ENCODE measurements at regions not wholly inside any gene's neighbourhood (a gene's known extent, or its start where the extent isn't known, plus 50 kb on each side); places are given as distances from the start of the nearest gene placed in this dataset.
"Not testable (repeated sequence)": the region's sequence is repeated elsewhere in the genome, so short reads cannot be mapped to it uniquely, and the experiment has no call there.

DNA sequence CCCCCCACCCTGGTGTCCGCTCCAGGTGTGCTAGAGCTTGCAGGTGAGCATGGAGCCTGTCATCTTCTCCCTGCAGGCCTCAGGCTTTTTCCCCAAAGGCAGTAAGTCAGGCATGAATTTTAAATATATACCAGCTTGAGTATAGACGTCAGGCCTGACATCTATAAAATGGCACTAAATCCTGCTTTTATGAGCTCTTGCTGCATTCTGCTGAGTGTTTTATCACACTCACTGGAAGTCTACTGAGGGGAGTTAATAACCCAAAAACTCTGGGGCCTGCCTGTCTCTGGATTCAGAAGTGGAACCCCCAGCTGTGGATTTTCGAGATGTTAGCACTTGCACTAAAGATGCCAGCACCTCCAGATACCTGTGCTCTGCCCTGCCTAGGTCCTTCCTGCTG, 133.4 kb upstream of the TOP1 start:
- no peak for DNase-seq

- no peak for DNase-seq
These were observed 131.6 kb upstream of the TOP1 start for GRCh38 chr20:40896814-40897700.

DNA sequence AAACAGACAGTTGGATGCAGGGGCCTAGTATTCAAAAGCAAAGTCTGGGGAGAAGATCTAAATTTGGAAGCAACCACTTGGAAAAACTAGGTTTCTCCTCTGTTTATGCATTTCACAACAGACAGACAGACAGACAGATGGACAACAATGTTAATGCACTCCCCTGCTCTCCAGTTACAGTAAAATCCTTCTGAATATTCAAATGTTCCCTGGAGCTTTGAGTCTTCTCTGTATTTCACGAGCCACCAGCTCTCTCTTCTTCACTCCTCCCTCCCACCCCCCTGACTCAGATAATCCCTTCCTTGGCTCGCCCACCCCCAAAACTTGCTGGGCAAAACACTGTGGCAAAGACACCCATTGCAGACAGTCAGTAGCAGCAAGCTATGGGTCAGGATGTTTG, 129.3 kb upstream of the TOP1 start:
- no peak for DNase-seq

- no peak for DNase-seq
These were observed 127.9 kb upstream of the TOP1 start for GRCh38 chr20:40900666-40901215.

GRCh38 chr20:40902661-40903060, 126.0 kb upstream of the TOP1 start:
- no peak for DNase-seq

- no peak for DNase-seq
These were observed 120.3 kb upstream of the TOP1 start for GRCh38 chr20:40908309-40908708.

DNA sequence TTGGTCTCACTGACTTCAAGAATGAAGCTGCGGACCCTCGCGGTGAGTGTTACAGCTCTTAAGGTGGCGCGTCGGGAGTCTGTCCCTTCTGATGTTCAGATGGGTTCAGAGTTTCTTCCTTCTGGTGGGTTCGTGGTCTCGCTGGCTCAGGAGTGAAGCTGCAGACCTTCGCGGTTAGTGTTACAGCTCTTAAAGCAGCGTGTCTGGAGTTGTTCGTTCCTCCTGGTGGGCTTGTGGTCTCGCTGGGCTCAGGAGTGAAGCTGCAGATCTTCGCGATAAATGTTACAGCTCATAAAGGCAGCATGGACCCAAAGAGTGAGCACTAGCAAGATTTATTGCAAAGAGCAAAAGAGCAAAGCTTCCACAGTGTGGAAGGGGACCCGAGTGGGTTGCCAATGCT, 119.1 kb upstream of the TOP1 start:
- DNase-seq = not testable (repeated sequence)

DNA sequence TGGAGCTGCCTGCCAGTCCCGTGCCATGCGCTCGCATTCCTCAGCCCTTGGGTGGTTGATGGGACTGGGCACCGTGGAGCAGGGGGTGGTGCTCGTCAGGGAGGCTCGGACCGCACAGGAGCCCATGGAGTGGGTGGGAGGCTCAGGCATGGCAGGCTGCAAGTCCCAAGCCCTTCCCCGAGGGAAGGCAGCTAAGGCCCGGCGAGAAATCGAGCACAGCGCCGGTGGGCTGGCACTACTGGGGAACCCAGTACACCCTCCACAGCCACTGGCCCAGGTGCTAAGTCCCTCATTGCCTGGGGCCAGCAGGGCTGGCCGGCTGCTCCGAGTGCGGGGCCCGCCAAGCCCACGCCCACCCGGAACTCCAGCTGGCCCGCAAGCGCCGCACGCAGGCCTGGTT, 118.2 kb upstream of the TOP1 start:
- not testable (repeated sequence) for DNase-seq

DNA sequence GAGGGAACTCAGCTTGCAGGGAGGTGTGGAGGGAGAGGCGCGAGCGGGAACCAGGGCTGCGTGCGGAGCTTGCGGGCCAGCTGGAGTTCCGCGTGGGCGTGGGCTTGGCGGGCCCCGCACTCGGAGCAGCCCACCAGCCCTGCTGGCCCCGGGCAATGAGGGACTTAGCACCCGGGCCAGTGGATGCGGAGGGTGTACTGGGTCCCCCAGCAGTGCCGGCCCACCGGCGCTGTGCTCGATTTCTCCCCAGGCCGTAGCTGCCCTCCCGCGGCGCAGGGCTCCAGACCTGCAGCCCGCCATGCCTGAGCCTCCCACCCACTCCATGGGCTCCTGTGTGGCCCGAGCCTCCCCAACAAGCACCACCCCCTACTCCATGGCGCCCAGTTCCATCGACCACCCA, 117.5 kb upstream of the TOP1 start:
- not testable (repeated sequence) for DNase-seq

DNA sequence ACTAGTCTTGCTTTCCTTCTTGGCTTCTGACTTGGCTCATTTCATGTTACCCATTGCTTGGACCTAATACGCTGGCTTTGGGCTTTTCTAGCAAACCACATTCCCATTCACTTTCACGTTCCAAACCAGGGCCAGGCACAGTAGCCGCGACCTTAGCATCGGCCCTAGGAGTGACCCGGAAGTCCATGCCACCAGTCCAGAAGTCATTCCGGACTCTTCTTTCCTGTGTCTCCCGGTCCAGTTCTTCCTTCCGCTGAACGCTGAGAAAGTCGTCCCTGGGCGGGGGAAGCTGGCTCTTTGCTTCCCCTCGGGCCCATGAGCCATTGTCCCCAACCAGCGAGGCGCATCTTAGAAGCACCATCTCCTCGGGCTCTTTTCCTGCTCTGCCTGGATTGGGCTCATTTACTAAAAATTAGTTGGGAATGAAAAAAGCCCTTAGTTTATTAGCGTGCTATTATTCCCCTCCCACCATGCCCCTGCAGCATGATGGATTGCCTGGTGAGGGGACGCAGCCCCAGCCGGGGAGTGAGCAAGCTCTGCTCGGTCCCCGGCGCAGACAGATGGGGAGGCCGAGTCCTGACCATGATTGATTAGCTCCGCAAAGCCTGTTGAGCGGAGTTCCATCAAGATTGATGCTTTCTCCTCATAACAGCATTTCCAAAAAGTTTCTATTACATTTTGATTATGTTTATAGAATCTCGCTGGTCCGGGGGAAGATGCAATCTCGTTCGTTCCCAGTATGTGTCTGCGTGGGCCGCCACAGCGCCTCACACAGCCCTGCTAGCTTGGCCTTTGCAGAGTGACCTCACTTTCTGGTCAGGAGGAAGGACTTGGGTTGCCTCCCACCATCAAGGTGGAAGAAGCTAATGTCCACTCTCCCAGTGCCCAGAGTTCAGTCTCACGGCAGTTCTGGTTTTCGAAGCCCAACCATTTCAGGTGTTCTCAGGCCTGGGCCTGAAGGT, 115.1 kb upstream of the TOP1 start:
- DNase-seq = no peak

DNA sequence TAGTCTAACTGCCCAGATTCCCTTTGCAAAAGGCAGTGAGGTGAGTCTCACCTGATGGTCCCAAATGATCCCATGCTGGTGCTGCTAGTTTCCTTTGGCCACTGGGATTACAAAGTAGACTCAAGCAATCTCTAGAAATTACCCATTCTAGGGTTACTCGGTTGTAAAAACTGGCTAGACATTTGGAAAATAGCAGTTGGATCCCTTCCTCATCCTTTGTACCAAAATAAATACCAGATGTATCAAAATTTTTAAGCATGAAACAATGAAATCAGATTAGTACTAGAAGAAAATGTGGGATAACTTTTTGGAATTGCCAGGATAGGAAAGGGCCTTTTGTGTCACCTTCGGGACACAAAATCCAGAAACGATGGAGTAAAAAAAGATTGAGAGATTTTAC, 112.9 kb upstream of the TOP1 start:
- no peak for DNase-seq

DNA sequence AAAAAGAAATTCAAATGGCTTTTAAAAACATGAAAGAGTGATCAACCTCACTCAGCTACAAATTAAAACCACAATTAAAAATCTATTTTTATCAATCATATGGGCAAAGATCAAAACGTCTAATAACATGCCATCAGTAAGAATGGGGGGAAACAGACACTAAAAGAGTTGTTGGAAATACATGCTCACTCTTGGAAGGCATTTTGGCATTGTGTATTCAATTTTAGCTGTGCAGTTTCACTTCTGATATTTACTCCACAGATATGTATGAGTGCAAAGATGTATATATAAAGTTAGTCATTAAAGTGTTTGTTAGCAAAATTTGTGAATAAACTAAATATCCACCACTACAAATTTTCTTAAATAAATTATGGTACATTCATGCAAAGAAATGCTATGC, 112.3 kb upstream of the TOP1 start:
- DNase-seq = no peak

GRCh38 chr20:40920291-40920690, 108.3 kb upstream of the TOP1 start:
- no peak for DNase-seq

DNA sequence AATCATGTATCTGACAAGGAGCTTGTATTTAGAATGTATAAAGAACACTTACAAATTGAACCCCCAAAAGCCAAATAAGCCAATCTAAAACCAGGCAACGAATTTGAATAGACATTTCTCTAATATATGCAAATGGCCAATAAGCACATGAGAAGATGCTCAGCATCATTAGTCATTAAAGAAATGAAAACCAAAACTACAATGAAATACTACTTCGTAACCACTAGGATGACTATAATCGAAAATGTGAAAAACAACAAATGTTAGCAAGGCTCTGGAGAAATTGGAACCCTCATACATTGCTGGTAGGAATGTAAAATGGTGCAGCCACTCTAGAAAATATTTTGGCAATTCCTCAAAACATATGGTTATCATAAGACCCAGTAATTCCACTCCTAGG, 105.8 kb upstream of the TOP1 start:
- DNase-seq = no peak

GRCh38 chr20:40925829-40926510, 102.7 kb upstream of the TOP1 start:
- DNase-seq = no peak

- no peak for DNase-seq
These were observed 101.7 kb upstream of the TOP1 start for GRCh38 chr20:40926928-40927327.

DNA sequence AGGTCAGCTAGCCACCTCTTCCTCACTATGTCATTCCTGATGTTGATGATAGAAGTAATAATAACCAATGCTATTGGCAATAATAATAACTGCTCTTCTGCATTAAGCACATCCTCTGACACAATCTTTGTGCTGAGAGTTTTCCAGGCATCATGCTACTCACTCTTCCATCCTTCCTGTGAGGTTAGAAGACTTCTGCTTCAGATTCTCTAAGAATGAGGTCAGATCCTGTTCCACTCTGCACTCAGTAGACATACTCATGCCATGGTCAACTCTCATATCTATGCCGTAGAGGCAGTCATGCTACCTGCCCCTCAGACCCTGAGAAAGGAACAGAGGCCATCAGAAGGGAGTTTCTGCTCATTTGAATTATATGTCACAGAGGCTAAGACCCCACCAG, 98.1 kb upstream of the TOP1 start:
- no peak for DNase-seq

GRCh38 chr20:40931410-40932044, 97.1 kb upstream of the TOP1 start:
- no peak for DNase-seq

DNA sequence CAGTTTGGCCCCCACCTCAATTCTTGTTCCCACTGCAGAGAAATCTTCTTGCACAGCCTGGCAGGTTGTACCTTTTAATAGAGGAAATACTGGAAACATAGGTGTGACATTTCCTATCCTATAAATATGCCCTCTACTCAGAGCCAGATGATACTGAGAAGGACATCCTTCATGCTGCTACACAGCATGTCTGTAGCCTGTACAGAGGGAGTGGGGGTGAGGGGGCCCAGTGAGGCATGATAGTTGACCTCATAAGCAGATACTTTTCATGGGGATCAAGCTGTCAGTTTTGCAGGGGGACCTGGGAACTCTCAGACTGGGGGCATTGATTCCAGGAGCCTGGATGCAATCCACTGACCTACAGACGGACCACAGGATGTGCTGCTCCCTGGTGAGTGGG, 96.2 kb upstream of the TOP1 start:
- no peak for DNase-seq

GRCh38 chr20:40933758-40934157, 94.9 kb upstream of the TOP1 start:
- DNase-seq = no peak

DNA sequence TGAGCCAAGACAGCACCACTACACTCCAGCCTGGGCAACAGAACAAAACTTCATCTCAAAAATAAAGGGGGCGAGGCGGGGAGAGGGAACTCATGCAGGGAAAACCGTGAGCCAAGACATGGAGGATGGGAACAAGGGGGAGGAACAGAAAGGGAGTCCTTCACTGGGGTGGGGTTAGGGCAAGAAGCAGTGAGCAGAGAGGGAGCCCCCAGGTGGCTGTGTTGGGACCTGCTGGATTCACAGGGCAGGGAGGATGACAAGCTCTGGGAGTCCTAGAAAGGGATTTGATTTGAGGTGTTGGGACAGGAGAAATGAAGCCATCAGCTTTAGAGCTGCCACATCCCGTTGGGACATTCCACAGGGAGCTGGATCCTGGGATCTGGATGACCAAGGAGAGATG, 90.6 kb upstream of the TOP1 start:
- no peak for DNase-seq

- DNase-seq = no peak
These were observed 89.0 kb upstream of the TOP1 start for GRCh38 chr20:40939667-40940066.

Measured in stimulated activated CD4-positive, alpha-beta T cell treated with anti-CD3 and anti-CD28 coated beads, Interleukin-4, amount 100 ng/mL, for 24 hours (primary cell).